ENCODE measurements at regions not wholly inside any gene's neighbourhood (a gene's known extent, or its start where the extent isn't known, plus 50 kb on each side); places are given as distances from the start of the nearest gene placed in this dataset.

DNA sequence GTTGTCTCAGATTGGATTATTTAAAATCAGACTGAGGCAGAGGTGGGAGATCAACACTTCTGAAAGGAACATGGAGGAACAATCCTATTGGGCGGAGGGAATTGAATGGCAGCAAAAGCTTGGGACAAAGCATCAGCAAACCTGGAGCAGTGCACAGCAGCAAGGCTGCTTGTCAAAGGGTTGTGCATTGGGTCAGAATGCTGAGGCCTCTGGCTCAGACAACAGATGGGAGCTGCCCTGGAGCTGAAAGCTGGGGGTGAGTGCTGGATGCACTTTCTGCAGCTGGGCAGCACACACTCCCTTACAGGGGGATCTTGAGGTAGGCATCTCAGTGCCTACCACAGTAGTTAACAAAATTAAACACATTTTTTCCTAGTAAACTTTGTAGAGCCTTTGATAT, 634.4 kb upstream of the MMS22L start:
- H3K9me3 ChIP-seq (ENCODE audit: control insufficient read depth, low read length) = no peaks in the 10 kb centered on the region
- peak overlapping the region; percentile 32 for H3K27ac ChIP-seq (ENCODE audit: insufficient read depth, low read depth, low read length, poor library complexity, severe bottlenecking)
- no peaks in the 10 kb centered on the region for H3K27me3 ChIP-seq (ENCODE audit: control insufficient read depth, insufficient read depth, low read length, poor library complexity, severe bottlenecking)
- H3K4me1 ChIP-seq (ENCODE audit: control insufficient read depth, insufficient read depth, low read length) = peaks cover 4% of the 10 kb centered on the region
- no peak overlapping the region for H3K4me3 ChIP-seq (ENCODE audit: insufficient read depth, low read depth, low read length)
- WGBS, 2 experiments = 81% methylated on average over 1 of the region's 1 CpG
- H3K36me3 ChIP-seq (ENCODE audit: control insufficient read depth, insufficient read depth, low read length) = no peaks in the 10 kb centered on the region

DNA sequence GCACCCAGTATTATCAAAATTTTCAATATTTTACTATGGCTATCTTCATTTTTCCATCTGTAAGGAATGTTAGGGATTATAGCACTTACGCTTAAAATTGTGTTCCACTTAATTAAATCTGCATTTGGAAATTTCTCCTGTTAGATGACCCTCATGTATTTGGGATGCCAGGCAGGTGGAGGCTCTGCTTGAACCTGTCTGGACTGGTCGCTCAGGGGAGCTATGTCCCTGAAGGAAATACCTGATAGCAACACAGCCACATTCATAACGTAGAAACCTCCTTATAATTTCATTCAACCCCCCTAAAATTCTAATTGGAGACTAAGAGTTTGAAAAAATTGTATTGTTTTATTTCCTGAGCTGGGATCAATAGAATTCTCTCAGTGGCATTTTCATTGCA, 636.0 kb upstream of the MMS22L start:
- Histone ChIP-seq H3K27me3 (ENCODE audit: control insufficient read depth, insufficient read depth, low read length, poor library complexity, severe bottlenecking) (no peaks in the 10 kb centered on the region), H3K36me3 (ENCODE audit: control insufficient read depth, insufficient read depth, low read length) (no peaks in the 10 kb centered on the region), H3K27ac (ENCODE audit: insufficient read depth, low read depth, low read length, poor library complexity, severe bottlenecking) (no peak overlapping the region), H3K4me3 (ENCODE audit: insufficient read depth, low read depth, low read length) (no peak overlapping the region), H3K9me3 (ENCODE audit: control insufficient read depth, low read length) (no peaks in the 10 kb centered on the region), H3K4me1 (ENCODE audit: control insufficient read depth, insufficient read depth, low read length) (peaks cover 4% of the 10 kb centered on the region)
- WGBS, 2 experiments = 100% methylated on average over 2 to 3 of the region's 3 CpGs

DNA sequence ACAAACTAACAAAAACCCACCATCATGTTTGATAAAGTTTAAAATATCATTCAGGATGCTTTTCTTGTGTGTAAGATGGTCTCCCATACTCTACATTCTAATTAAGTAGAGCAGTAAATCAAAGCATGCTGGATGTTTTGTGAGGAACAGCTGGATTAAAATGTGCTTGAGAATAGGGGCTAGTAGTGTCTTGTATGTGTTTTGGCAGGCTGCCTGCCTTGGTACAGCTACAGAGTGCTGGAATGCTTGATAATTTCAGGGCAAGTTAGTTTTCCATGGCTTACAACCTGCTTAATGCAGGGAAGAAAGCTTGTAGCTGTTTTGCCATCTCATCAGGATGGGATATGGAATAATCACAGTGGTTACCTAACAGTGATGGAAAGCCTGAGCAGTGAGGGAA, 636.6 kb upstream of the MMS22L start:
- no peaks in the 10 kb centered on the region for H3K36me3 ChIP-seq (ENCODE audit: control insufficient read depth, insufficient read depth, low read length)
- H3K9me3 ChIP-seq (ENCODE audit: control insufficient read depth, low read length) = no peaks in the 10 kb centered on the region
- no peak overlapping the region for H3K27ac ChIP-seq (ENCODE audit: insufficient read depth, low read depth, low read length, poor library complexity, severe bottlenecking)
- H3K27me3 ChIP-seq (ENCODE audit: control insufficient read depth, insufficient read depth, low read length, poor library complexity, severe bottlenecking) = no peaks in the 10 kb centered on the region
- no peak overlapping the region for H3K4me3 ChIP-seq (ENCODE audit: insufficient read depth, low read depth, low read length)
- H3K4me1 ChIP-seq (ENCODE audit: control insufficient read depth, insufficient read depth, low read length) = peaks cover 4% of the 10 kb centered on the region

DNA sequence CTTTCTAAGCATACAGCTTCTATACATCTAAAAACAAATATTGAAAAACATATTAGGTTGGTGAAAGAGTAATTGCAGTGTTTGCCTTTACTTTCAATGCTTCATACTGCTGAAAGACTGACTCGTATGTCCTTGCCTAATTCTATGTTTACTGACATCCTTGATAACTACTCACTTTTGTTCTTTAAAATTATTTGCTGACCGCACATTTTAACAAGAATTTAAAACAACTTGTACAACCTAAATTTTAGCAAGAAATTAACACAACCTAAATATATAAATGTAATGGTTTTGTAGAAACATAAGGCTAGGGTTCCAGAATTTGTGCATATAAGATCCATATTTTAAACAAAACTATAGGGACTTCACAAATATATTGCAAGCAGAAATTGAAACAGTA, 640.2 kb upstream of the MMS22L start:
- Histone ChIP-seq H3K36me3 (ENCODE audit: control insufficient read depth, insufficient read depth, low read length) (no peaks in the 10 kb centered on the region), H3K9me3 (ENCODE audit: control insufficient read depth, low read length) (no peaks in the 10 kb centered on the region), H3K4me1 (ENCODE audit: control insufficient read depth, insufficient read depth, low read length) (no peaks in the 10 kb centered on the region), H3K4me3 (ENCODE audit: insufficient read depth, low read depth, low read length) (no peak overlapping the region), H3K27ac (ENCODE audit: insufficient read depth, low read depth, low read length, poor library complexity, severe bottlenecking) (no peak overlapping the region), H3K27me3 (ENCODE audit: control insufficient read depth, insufficient read depth, low read length, poor library complexity, severe bottlenecking) (no peaks in the 10 kb centered on the region)
- 85 to 100% methylated on average over 2 of the region's 2 CpGs for WGBS, 2 experiments

DNA sequence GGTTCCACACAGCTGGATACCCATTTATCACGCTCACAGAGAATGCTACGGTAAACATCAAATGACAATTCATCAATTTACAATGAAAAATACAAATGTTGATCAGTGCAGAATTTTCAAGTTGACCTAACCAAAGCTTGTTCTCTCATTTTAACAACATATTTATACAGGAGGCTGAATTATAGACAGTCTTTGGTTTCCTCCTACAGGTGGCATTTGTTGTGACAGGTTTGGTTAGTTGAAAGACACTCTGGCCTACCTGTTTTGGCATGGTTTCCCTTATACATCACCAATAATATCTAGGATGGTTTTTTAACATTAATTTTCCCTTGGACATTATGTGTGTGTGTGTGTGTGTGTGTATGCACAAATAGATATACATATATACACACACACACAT, 642.5 kb upstream of the MMS22L start:
- no peaks in the 10 kb centered on the region for H3K4me1 ChIP-seq (ENCODE audit: control insufficient read depth, insufficient read depth, low read length)
- H3K9me3 ChIP-seq (ENCODE audit: control insufficient read depth, low read length) = no peaks in the 10 kb centered on the region
- no peak overlapping the region for H3K27ac ChIP-seq (ENCODE audit: insufficient read depth, low read depth, low read length, poor library complexity, severe bottlenecking)
- H3K4me3 ChIP-seq (ENCODE audit: insufficient read depth, low read depth, low read length) = no peak overlapping the region
- H3K36me3 ChIP-seq (ENCODE audit: control insufficient read depth, insufficient read depth, low read length) = no peaks in the 10 kb centered on the region
- 74 to 90% methylated on average over 2 of the region's 2 CpGs for WGBS, 2 experiments
- no peaks in the 10 kb centered on the region for H3K27me3 ChIP-seq (ENCODE audit: control insufficient read depth, insufficient read depth, low read length, poor library complexity, severe bottlenecking)

DNA sequence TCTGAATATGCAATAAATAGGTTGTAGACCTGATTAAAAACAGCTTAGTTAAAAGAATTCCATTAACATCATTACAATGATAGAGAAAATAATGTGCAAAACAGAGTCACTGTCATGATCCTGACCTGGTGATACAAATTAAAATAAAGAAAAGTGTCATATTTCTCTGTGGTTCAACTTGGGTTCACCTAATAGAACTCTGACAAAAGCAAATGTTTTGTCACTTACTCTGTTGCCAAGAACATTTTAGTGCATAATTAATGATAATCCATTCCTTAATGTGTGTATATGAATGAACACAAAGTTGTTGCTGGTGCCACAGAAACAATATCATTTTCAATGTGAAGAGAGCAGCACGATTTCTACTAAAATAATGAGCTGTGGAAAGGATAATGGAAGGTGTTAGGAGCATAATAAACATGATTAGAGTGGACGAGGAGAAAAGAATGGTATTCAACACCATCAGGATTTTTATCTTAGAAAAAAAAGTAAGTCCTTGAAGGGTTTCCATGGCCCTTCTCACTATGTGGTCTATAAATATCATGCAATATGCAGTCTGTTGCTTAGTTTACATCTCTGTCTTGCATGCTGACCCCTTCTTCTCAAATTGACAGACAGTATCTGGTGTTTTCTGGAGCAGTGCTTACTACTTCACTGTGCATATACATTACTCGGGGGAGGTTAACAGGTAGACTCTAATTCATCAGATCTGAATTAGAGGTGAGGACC, 656.6 kb upstream of the MMS22L start:
- WGBS, 2 experiments = 90 to 98% methylated on average over 3 of the region's 3 CpGs

DNA sequence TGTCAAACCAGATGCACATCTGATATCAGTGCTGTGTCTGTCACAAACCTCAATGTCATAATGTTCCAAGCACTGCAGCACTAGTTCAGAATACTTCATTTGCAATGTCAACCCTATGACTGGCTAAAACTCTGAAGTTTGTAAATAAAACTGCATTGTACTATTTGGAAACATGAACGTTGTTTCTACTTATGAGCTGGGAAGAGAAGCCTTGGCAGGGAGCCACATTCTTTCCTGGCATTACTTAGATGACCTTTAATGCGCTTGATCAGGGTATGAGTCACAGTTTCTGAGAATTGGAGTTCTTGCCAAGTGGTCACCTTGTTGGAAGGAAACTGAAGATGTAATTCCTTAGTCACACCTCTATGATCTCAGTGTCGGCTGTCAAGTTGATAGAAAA, 664.8 kb upstream of the MMS22L start:
- no peaks in the 10 kb centered on the region for H3K4me1 ChIP-seq (ENCODE audit: control insufficient read depth, insufficient read depth, low read length)
- WGBS, 2 experiments = 93 to 94% methylated on average over 2 of the region's 3 CpGs
- H3K9me3 ChIP-seq (ENCODE audit: control insufficient read depth, low read length) = no peaks in the 10 kb centered on the region
- H3K27me3 ChIP-seq (ENCODE audit: control insufficient read depth, insufficient read depth, low read length, poor library complexity, severe bottlenecking) = no peaks in the 10 kb centered on the region
- H3K36me3 ChIP-seq (ENCODE audit: control insufficient read depth, insufficient read depth, low read length) = no peaks in the 10 kb centered on the region
- no peak overlapping the region for H3K4me3 ChIP-seq (ENCODE audit: insufficient read depth, low read depth, low read length)
- H3K27ac ChIP-seq (ENCODE audit: insufficient read depth, low read depth, low read length, poor library complexity, severe bottlenecking) = no peak overlapping the region

More for the DNA sequence above, 656.6 kb upstream of the MMS22L start:
- H3K27ac ChIP-seq (ENCODE audit: insufficient read depth, low read depth, low read length, poor library complexity, severe bottlenecking) = no peak overlapping the region
- H3K4me1 ChIP-seq (ENCODE audit: control insufficient read depth, insufficient read depth, low read length) = no peaks in the 10 kb centered on the region
- no peaks in the 10 kb centered on the region for H3K9me3 ChIP-seq (ENCODE audit: control insufficient read depth, low read length)
- H3K27me3 ChIP-seq (ENCODE audit: control insufficient read depth, insufficient read depth, low read length, poor library complexity, severe bottlenecking) = no peaks in the 10 kb centered on the region
- no peak overlapping the region for H3K4me3 ChIP-seq (ENCODE audit: insufficient read depth, low read depth, low read length)
- no peaks in the 10 kb centered on the region for H3K36me3 ChIP-seq (ENCODE audit: control insufficient read depth, insufficient read depth, low read length)

DNA sequence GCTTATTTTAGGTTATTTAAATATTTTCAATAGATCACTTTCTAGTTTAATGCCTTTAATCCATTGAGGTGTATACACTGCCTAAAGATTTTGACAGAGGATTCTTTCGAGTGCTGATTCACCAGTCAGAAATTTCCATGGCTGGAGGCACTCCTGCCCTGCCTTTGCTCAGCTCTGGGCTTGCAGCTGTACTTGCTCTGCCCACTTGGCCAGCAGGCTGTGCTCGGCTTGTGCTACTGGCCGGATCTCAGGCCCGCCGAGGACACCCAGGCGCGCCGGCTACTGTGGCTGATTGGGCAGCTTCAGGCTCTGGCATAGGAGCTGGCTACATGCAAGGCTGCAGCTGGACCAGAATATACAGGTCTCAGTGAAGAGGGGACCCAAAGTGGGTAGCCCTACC, 675.1 kb upstream of the MMS22L start:
- Histone ChIP-seq H3K4me1 (ENCODE audit: control insufficient read depth, insufficient read depth, low read length) (no peaks in the 10 kb centered on the region), H3K36me3 (ENCODE audit: control insufficient read depth, insufficient read depth, low read length) (no peaks in the 10 kb centered on the region), H3K9me3 (ENCODE audit: control insufficient read depth, low read length) (no peaks in the 10 kb centered on the region), H3K27ac (ENCODE audit: insufficient read depth, low read depth, low read length, poor library complexity, severe bottlenecking) (no peak overlapping the region), H3K4me3 (ENCODE audit: insufficient read depth, low read depth, low read length) (no peak overlapping the region), H3K27me3 (ENCODE audit: control insufficient read depth, insufficient read depth, low read length, poor library complexity, severe bottlenecking) (no peaks in the 10 kb centered on the region)
- WGBS, 2 experiments = 82% methylated on average over 8 of the region's 8 CpGs

DNA sequence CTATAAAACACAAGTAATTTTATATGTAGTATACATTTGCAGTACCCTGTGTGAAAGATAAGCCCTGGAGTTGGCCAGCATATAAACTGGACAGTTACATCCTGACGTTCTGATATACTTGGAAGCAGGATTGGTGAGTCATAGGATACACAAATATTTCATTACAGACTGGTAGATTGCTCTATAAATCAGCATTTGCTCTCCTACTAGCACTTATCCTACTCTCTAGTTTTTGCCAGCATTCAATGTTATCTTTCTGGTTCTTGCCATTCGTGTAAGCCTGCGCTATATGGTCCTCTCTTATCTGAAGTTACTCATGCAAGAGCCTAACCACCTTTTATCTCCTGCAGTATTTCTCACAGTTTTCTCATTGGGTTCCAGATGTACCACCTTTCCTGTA, 680.2 kb upstream of the MMS22L start:
- 96% methylated on average over 3 of the region's 3 CpGs for WGBS, 2 experiments
- Histone ChIP-seq H3K27me3 (ENCODE audit: control insufficient read depth, insufficient read depth, low read length, poor library complexity, severe bottlenecking) (no peaks in the 10 kb centered on the region), H3K36me3 (ENCODE audit: control insufficient read depth, insufficient read depth, low read length) (no peaks in the 10 kb centered on the region), H3K4me3 (ENCODE audit: insufficient read depth, low read depth, low read length) (no peak overlapping the region), H3K4me1 (ENCODE audit: control insufficient read depth, insufficient read depth, low read length) (no peaks in the 10 kb centered on the region), H3K9me3 (ENCODE audit: control insufficient read depth, low read length) (no peaks in the 10 kb centered on the region), H3K27ac (ENCODE audit: insufficient read depth, low read depth, low read length, poor library complexity, severe bottlenecking) (no peak overlapping the region)

DNA sequence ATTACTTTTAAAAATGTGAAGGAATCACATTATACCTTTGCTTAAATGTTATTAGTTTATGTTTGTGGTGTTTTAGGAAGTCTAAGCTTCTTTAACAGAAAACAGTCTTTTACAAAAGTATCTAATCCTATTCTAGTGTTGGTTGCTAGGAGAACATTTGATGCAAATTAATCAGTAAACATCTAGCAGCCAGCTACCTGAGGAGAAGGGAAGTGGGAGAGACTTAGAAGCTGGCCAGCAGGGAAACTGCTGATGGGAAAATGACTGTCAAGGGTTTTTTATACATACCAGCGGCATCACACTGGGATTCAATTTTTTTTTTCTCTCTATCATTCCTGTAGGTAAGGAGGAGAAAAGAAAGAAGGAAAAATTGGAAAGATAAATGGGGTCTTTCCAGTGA, 686.0 kb upstream of the MMS22L start:
- Histone ChIP-seq H3K36me3 (ENCODE audit: control insufficient read depth, insufficient read depth, low read length) (no peaks in the 10 kb centered on the region), H3K4me1 (ENCODE audit: control insufficient read depth, insufficient read depth, low read length) (no peaks in the 10 kb centered on the region), H3K27me3 (ENCODE audit: control insufficient read depth, insufficient read depth, low read length, poor library complexity, severe bottlenecking) (no peaks in the 10 kb centered on the region), H3K9me3 (ENCODE audit: control insufficient read depth, low read length) (no peaks in the 10 kb centered on the region), H3K27ac (ENCODE audit: insufficient read depth, low read depth, low read length, poor library complexity, severe bottlenecking) (no peak overlapping the region), H3K4me3 (ENCODE audit: insufficient read depth, low read depth, low read length) (no peak overlapping the region)
- WGBS, 2 experiments = 89 to 100% methylated on average over 1 of the region's 1 CpG

DNA sequence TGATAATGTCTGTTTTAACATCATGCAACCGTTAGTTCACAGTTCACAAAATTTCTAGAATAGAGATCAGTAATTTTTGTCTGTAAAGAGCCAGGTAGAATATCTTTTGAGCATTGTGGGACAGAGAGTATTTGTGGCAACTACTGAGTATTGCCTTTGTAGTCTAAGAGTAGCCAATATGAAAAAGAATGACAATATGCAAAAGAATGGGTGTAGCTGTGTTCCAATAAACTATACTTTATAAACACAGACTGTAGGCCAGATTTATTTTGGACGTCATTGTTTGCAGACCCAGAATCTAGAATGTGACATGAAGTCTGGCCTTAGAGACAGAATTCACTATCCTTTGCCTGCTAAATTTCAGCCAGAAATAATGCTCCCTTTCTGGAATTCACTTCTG, 694.1 kb upstream of the MMS22L start:
- Histone ChIP-seq H3K36me3 (ENCODE audit: control insufficient read depth, insufficient read depth, low read length) (no peaks in the 10 kb centered on the region), H3K4me3 (ENCODE audit: insufficient read depth, low read depth, low read length) (no peak overlapping the region), H3K4me1 (ENCODE audit: control insufficient read depth, insufficient read depth, low read length) (no peaks in the 10 kb centered on the region), H3K9me3 (ENCODE audit: control insufficient read depth, low read length) (no peaks in the 10 kb centered on the region), H3K27me3 (ENCODE audit: control insufficient read depth, insufficient read depth, low read length, poor library complexity, severe bottlenecking) (no peaks in the 10 kb centered on the region), H3K27ac (ENCODE audit: insufficient read depth, low read depth, low read length, poor library complexity, severe bottlenecking) (no peak overlapping the region)
- 90 to 93% methylated on average over 2 of the region's 2 CpGs for WGBS, 2 experiments

Measured in ectodermal cell (in vitro differentiated cells).